22Rv1 (cell line): ENCODE measurements at regions not wholly inside any gene's neighbourhood (a gene's known extent, or its start where the extent isn't known, plus 50 kb on each side); places are given as distances from the start of the nearest gene placed in this dataset.

ENCODE experiments used
- ZFX ChIP-seq: fragments of 450-650 bp; IDR thresholded peaks from 2 replicates; pipeline ENCODE4 v1.6.1; 2017; ENCODE audit warnings: antibody characterized with exemption, borderline replicate concordance
- TF ChIP-seq, protein P1 (sequence below): fragments of 450-650 bp; IDR thresholded peaks from 2 replicates; pipeline ENCODE4 v1.5.1; 2017; ENCODE audit warnings: mild to moderate bottlenecking

DNA sequence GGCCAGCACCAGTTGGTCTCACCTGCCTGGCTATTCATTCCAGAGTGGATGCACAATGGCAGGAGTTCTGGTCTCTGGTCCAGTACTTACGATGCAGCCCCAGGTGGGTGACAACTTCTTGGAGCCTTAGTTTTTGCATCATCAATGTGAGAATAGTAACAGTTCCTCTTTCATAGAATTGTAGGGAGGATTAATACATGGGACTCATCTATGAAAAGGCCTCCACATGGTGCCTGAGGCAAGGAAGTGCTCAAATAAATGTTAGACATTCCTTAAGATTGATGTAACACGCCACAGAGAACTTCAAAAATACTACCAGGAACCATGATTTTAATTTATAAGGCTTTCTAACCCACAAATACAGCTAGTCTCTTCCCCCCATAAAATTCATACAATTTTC lies 120.1 kb upstream of the CHST15 start:
- TF ChIP-seq, protein P1, sequence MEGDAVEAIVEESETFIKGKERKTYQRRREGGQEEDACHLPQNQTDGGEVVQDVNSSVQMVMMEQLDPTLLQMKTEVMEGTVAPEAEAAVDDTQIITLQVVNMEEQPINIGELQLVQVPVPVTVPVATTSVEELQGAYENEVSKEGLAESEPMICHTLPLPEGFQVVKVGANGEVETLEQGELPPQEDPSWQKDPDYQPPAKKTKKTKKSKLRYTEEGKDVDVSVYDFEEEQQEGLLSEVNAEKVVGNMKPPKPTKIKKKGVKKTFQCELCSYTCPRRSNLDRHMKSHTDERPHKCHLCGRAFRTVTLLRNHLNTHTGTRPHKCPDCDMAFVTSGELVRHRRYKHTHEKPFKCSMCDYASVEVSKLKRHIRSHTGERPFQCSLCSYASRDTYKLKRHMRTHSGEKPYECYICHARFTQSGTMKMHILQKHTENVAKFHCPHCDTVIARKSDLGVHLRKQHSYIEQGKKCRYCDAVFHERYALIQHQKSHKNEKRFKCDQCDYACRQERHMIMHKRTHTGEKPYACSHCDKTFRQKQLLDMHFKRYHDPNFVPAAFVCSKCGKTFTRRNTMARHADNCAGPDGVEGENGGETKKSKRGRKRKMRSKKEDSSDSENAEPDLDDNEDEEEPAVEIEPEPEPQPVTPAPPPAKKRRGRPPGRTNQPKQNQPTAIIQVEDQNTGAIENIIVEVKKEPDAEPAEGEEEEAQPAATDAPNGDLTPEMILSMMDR = no peak
- TF ChIP-seq ZFX = no peak
